MM.1S (cell line): ENCODE measurements at regions not wholly inside any gene's neighbourhood (a gene's known extent, or its start where the extent isn't known, plus 50 kb on each side); places are given as distances from the start of the nearest gene placed in this dataset.

ENCODE experiments used
- CTCF ChIP-seq: fragments of 300-600 bp; sonication (generic); IDR thresholded peaks from 2 replicates; pipeline ENCODE4 v1.5.1; 2016; ENCODE audit warnings: antibody characterized with exemption, low read length, mixed read lengths
- EZH2 ChIP-seq: fragments of 300-600 bp; sonication (generic); optimal IDR thresholded peaks from 2 replicates; pipeline ENCODE3; 2017; ENCODE audit warnings: low read depth, mild to moderate bottlenecking, antibody characterized with exemption, low read length, mixed read lengths

- no peak for TF ChIP-seq EZH2
- TF ChIP-seq CTCF: no peak
Observed at GRCh38 chr5:14032918-14033317, 88.4 kb upstream of the DNAH5 start.
